HCT116 (cell line): ENCODE measurements at regions not wholly inside any gene's neighbourhood (a gene's known extent, or its start where the extent isn't known, plus 50 kb on each side); places are given as distances from the start of the nearest gene placed in this dataset.
"Not testable (repeated sequence)": the region's sequence is repeated elsewhere in the genome, so short reads cannot be mapped to it uniquely, and the experiment has no call there.

Source experiments
- ATAC-seq: fragments of 200-7000 bp; cut with Tn5 transposase; 2 replicates; pipeline ENCODE4 v1.9.1; 2020; ENCODE audit warnings: mild to moderate bottlenecking, moderate library complexity
- BruUV-seq: library from RNA; stranded (reverse); fragments of 400-500 nt; replicated peaks from 2 replicates; lab custom pipeline; 2021; lab: Mats Ljungman, UMichigan
- CTCF ChIA-PET: fragments of 300-600 bp; sonication (Branson Sonifier 250); formaldehyde crosslinking; loops from one replicate; lab custom pipeline; 2021; ENCODE audit warnings: antibody characterized with exemption; lab: Charles Lee
- POLR2A ChIA-PET: fragments of 300-600, 350-600 bp; sonication (Branson Sonifier 250); formaldehyde crosslinking; loops from one replicate; lab custom pipeline; 2021; ENCODE audit warnings: antibody characterized with exemption; lab: Charles Lee
- RAD21 ChIA-PET, 2 experiments: fragments of 300-600 bp; sonication (Branson Sonifier 250); formaldehyde crosslinking; loops; one replicate each; lab custom pipeline; 2023; ENCODE audit warnings: low total read pairs in 2 of 2; ENCODE audit not compliant: uncharacterized antibody in 2 of 2, unreplicated experiment in 2 of 2, low non-redundant PET in 1 of 2; lab: Charles Lee
- DNase-seq: peaks from one replicate; pipeline ENCODE4 v3.0.0-alpha.2; 2010; ENCODE audit warnings: low read depth, low spot score
- H2AFZ ChIP-seq: fragments of 200-600 bp; shearing (Covaris generic), sonication (generic); 2 replicates; pipeline ENCODE4 v1.6.1; 2017; ENCODE audit warnings: low read depth, mixed run types, mixed read lengths, antibody characterized with exemption, low read length; ENCODE audit not compliant: poor library complexity, severe bottlenecking
- H3K27ac ChIP-seq: 2 replicates; pipeline ENCODE4 v1.5.1; 2012; ENCODE audit warnings: low read depth, low read length
- H3K27me3 ChIP-seq: fragments of 200-600 bp; sonication (generic); 2 replicates; pipeline ENCODE4 v1.6.1; 2016; ENCODE audit warnings: mixed run types, low read length, mixed read lengths; ENCODE audit not compliant: insufficient read depth
- H3K36me3 ChIP-seq, 2 experiments: fragments of 200-500 bp in 1 of 2; fragments of 200-600 bp in 1 of 2; sonication (Bioruptor generic) in 1 of 2; sonication (generic) in 1 of 2; 2 replicates each; pipeline versions ENCODE4 v1.5.1 to v1.6.1; 2014 to 2016; ENCODE audit warnings: low read length in 2 of 2, inconsistent platforms in 1 of 2, mixed read lengths in 1 of 2, mixed run types in 1 of 2; ENCODE audit not compliant: insufficient read depth in 2 of 2, control insufficient read depth in 1 of 2
- H3K4me1 ChIP-seq, 2 experiments: fragments of 200-600 bp in 1 of 2; sonication (generic) in 1 of 2; 2 replicates each; pipeline versions ENCODE4 v1.5.1 to v1.6.1; 2012 to 2017; ENCODE audit warnings: low read length in 2 of 2, inconsistent platforms in 1 of 2, mild to moderate bottlenecking in 1 of 2, mixed read lengths in 1 of 2, mixed run types in 1 of 2, moderate library complexity in 1 of 2; ENCODE audit not compliant: insufficient read depth in 2 of 2, control insufficient read depth in 1 of 2
- H3K4me2 ChIP-seq: fragments of 200-600 bp; sonication (generic); 2 replicates; pipeline ENCODE4 v1.6.1; 2017; ENCODE audit warnings: mixed run types, low read length, mixed read lengths
- H3K4me3 ChIP-seq, 2 experiments: fragments of 200-600 bp in 1 of 2; sonication (generic) in 1 of 2; replicated peaks in 1 of 2; 2 replicates each; pipeline ENCODE4 v1.5.1; 2011 to 2016; ENCODE audit warnings: low read length in 2 of 2, control low read depth in 1 of 2, low read depth in 1 of 2, mild to moderate bottlenecking in 1 of 2, mixed read lengths in 1 of 2, mixed run types in 1 of 2
- H3K79me2 ChIP-seq: fragments of 200-600 bp; sonication (generic); 2 replicates; pipeline ENCODE4 v1.6.1; 2017; ENCODE audit warnings: mild to moderate bottlenecking, mixed run types, low read length, moderate library complexity, mixed read lengths; ENCODE audit not compliant: insufficient read depth
- H3K9ac ChIP-seq: fragments of 200-600 bp; sonication (generic); 2 replicates; pipeline ENCODE4 v1.6.1; 2016; ENCODE audit warnings: low read length, mixed read lengths
- H3K9me2 ChIP-seq: fragments of 200-600 bp; sonication (generic), shearing (Covaris generic); 2 replicates; pipeline ENCODE4 v1.6.1; 2017; ENCODE audit warnings: mixed run types, mild to moderate bottlenecking, moderate library complexity; ENCODE audit not compliant: insufficient read depth
- H3K9me3 ChIP-seq, 2 experiments: fragments of 200-500 bp in 1 of 2; fragments of 200-600 bp in 1 of 2; sonication (Bioruptor generic) in 1 of 2; sonication (generic) in 1 of 2; 2 replicates each; pipeline ENCODE4 v1.6.1; 2014 to 2017; ENCODE audit warnings: low read length in 2 of 2, mixed read lengths in 2 of 2, inconsistent platforms in 1 of 2, low read depth in 1 of 2, mild to moderate bottlenecking in 1 of 2, mixed run types in 1 of 2, moderate library complexity in 1 of 2; ENCODE audit not compliant: control insufficient read depth in 1 of 2, insufficient read depth in 1 of 2
- H4K20me1 ChIP-seq: fragments of 200-600 bp; sonication (generic), shearing (Covaris generic); 2 replicates; pipeline ENCODE4 v1.6.1; 2017; ENCODE audit warnings: mixed run types, mild to moderate bottlenecking, moderate library complexity; ENCODE audit not compliant: insufficient read depth
- POLR2A ChIP-seq: IDR thresholded peaks from 2 replicates; pipeline ENCODE4 v1.7.0; 2011; ENCODE audit warnings: borderline replicate concordance; ENCODE audit not compliant: insufficient read depth, insufficient read length; ENCODE audit errors: extremely low read depth
- POLR2AphosphoS5 ChIP-seq: IDR thresholded peaks from 2 replicates; pipeline ENCODE4 v1.6.1; 2011; ENCODE audit warnings: mild to moderate bottlenecking, low read depth, low read length, moderate library complexity
- intact Hi-C: fragments of 100-400 bp; cut with micrococcal nuclease; formaldehyde crosslinking; loops from 2 replicates; pipeline ENCODE4 v1.10.0; 2022

DNA sequence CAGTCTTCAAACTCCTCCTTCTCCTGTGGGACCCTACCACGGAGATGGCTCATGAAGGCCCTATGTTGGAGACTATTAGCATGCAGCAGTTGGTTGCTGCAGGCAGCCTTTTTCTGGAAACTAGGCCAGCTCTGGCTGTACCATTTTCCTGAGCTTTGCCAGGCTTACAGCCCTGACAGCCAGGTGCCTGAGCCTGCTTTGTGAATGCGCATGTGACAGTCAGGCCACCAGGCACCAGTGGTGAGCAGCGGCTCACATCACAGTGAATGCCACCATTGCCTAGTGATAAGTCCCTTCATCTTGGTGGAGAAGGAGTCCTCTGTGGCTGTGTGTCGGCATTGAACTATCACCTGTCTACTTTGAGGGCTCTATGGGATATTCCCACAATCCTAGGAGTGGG, 982.4 kb upstream of the DEFB115 start:
- ATAC-seq, H3K9me2 ChIP-seq, CTCF ChIA-PET, DNase-seq, H3K79me2 ChIP-seq, H4K20me1 ChIP-seq, H3K4me2 ChIP-seq, H2AFZ ChIP-seq, RAD21 ChIA-PET, H3K9ac ChIP-seq, H3K4me3 ChIP-seq, H3K27me3 ChIP-seq, H3K36me3 ChIP-seq, H3K9me3 ChIP-seq, intact Hi-C loops, H3K4me1 ChIP-seq, H3K27ac ChIP-seq, BruUV-seq, POLR2A ChIA-PET: not testable (repeated sequence)

DNA sequence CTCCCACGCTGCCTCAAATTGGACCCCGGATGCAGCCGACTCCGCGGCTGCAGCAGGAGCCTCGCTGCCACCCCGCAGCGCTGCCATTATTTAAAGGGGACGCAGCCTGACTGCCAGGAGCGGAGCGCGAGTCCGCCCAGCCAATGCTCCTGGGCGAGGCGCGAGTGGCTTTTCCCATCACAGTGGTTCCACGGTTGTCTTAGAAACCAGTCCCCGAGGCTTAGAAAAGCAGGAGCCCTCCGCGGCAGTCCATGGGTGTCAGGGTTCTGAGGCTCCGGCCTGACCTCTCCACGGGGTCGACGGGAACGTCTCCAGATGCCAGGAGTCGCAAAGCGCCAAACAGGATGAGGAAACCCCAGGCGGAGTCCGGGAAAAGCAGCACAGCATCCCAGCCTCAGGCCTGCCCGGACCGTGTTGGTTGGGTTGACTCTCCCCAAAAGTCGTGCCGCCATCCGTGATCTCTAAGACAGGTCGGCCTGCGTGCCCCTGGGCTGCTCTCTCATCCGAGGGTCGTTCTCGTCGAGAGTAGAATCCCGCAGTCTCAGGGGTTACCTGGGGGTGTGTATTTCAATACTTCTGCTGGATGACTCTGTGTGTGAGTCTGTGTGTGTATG, 975.8 kb upstream of the DEFB115 start:
- CTCF ChIA-PET, result no interaction called here
- intact Hi-C loops, result no loop called here
- H3K4me2 ChIP-seq, result no peak overlapping the region
- POLR2A ChIA-PET, result no interaction called here
- no peak overlapping the region for H3K4me3 ChIP-seq
- BruUV-seq, result no TSS peak
- H3K9me3 ChIP-seq, result no peaks in the 10 kb centered on the region
- H3K9me2 ChIP-seq, result no peaks in the 10 kb centered on the region
- no peaks in the 10 kb centered on the region for H4K20me1 ChIP-seq
- H3K27me3 ChIP-seq, result no peaks in the 10 kb centered on the region
- TF ChIP-seq POLR2AphosphoS5 (no peak), POLR2A (no peak)
- no peak overlapping the region for H3K9ac ChIP-seq
- ATAC-seq (no peak), DNase-seq (no peak)
- no peak overlapping the region for H3K27ac ChIP-seq
- H3K4me1 ChIP-seq, result no peaks in the 10 kb centered on the region; a peak in 1 of 4 replicates
- RAD21 ChIA-PET, result no interaction called here
- H3K79me2 ChIP-seq, result no peaks in the 10 kb centered on the region
- no peaks in the 10 kb centered on the region for H3K36me3 ChIP-seq
- no peak overlapping the region for H2AFZ ChIP-seq

DNA sequence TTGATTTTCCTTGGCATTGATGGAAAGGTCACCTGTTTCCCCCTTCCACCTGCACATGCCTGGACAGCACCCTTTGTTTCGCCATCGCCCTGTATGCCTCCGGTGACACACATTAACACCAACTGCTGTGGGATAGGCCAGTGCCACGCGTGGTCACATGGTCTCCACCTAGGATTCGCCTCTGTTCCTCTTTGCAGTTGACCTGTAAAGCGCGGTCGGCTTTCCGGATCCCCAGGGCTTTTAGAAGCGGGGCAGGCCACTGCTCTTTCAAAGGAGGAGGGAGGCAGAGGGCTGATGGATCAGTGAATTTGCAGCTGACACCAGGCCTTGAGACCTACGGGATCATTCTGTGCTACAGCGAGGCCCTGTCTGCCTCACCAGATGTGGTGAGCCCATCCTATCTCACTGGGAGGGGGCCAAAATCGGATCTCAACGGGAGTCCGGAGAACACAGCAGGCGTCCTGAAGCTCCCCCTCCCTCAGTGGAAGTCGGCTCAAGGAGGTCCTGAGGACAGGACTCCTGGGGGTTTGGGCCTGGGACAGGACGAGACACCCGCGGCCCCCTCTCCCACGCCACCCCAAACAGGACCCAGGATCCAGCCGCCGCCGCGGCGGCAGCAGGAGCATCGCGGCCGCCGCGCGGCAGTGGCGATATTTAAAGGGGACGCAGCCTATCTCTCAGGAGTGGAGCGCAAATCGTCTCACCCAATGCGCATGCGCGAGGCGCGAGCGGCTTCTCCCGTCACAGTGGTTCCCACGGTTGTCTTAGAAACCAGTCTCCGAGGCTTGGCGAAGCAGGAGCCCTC, 973.8 kb upstream of the DEFB115 start:
- H4K20me1 ChIP-seq, POLR2A ChIA-PET, RAD21 ChIA-PET, H3K9ac ChIP-seq, H3K9me3 ChIP-seq, H2AFZ ChIP-seq, H3K27ac ChIP-seq, H3K36me3 ChIP-seq, H3K4me1 ChIP-seq, H3K79me2 ChIP-seq, CTCF ChIA-PET, intact Hi-C loops, H3K27me3 ChIP-seq, H3K9me2 ChIP-seq, BruUV-seq: not testable (repeated sequence)
- Histone ChIP-seq H3K4me2 (peak overlapping the region; percentile 39), H3K4me3 (peak overlapping the region; percentile 20 to 31)
- DNase-seq (peak; percentile 27), ATAC-seq (peak; percentile 81)
